Right lobe of liver (tissue), 4 donors: ENCODE measurements at regions not wholly inside any gene's neighbourhood (a gene's known extent, or its start where the extent isn't known, plus 50 kb on each side); places are given as distances from the start of the nearest gene placed in this dataset.
"Not testable (repeated sequence)": the region's sequence is repeated elsewhere in the genome, so short reads cannot be mapped to it uniquely, and the experiment has no call there.

Source experiments
- POLR2A ChIP-seq: fragments of 450-650 bp; IDR thresholded peaks from one replicate; pipeline ENCODE4 v1.6.1; 2017; ENCODE audit warnings: antibody characterized with exemption, mild to moderate bottlenecking
- TF ChIP-seq, protein P1 (sequence below), 4 donors: fragments of 200-600 bp in 3 of 4; fragments of 450-650 bp in 1 of 4; IDR thresholded peaks; one replicate each; pipeline versions ENCODE4 v1.5.1 to v1.8.0; 2016 to 2022; ENCODE audit warnings: antibody characterized with exemption in 4 of 4, mild to moderate bottlenecking in 2 of 4
- donor health status: DM: no; HTN: no; CAD: no.
- donor health status: DM: no; HTN: no; CAD: no.
- donor health status: DM: no; HTN: yes; CAD: no.

DNA sequence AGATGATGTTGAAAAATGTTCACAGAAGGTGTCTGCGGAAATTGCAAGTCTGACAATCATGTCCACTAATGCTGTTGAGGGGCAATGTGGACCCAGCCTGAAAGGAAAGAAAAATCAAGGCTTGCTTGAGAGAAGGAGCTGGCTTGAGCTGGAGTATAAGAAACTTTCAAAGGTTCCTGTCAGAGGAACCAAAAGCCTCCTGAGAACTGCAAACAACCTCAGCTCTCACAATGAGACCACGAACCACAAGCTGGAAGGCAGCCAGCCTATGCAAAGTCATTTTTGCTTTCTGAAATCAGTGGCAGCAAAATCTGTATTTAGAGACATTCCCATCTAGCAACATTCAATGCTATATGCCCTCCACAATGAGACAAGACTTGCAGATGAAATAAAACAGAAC, 160.8 kb downstream of the TSPY2 start:
- TF ChIP-seq, protein P1, sequence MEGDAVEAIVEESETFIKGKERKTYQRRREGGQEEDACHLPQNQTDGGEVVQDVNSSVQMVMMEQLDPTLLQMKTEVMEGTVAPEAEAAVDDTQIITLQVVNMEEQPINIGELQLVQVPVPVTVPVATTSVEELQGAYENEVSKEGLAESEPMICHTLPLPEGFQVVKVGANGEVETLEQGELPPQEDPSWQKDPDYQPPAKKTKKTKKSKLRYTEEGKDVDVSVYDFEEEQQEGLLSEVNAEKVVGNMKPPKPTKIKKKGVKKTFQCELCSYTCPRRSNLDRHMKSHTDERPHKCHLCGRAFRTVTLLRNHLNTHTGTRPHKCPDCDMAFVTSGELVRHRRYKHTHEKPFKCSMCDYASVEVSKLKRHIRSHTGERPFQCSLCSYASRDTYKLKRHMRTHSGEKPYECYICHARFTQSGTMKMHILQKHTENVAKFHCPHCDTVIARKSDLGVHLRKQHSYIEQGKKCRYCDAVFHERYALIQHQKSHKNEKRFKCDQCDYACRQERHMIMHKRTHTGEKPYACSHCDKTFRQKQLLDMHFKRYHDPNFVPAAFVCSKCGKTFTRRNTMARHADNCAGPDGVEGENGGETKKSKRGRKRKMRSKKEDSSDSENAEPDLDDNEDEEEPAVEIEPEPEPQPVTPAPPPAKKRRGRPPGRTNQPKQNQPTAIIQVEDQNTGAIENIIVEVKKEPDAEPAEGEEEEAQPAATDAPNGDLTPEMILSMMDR (IDR thresholded peaks at IDR 0.05), result not testable (repeated sequence)
- not testable (repeated sequence) for TF ChIP-seq POLR2A
